ACC112 (cell line): ENCODE measurements at regions not wholly inside any gene's neighbourhood (a gene's known extent, or its start where the extent isn't known, plus 50 kb on each side); places are given as distances from the start of the nearest gene placed in this dataset.

Experiments
- H2AFZ ChIP-seq: fragments of 200-600 bp; sonication (generic); one replicate; pipeline ENCODE4 v1.6.0; 2017; ENCODE audit warnings: antibody characterized with exemption, low read length; ENCODE audit not compliant: unreplicated experiment
- H3K27ac ChIP-seq: fragments of 200-600 bp; sonication (generic); 2 replicates; pipeline ENCODE4 v1.5.1; 2014; ENCODE audit warnings: low read depth, mild to moderate bottlenecking, antibody characterized with exemption, low read length, moderate library complexity
- H3K27me3 ChIP-seq: fragments of 200-600 bp; sonication (generic); 2 replicates; pipeline ENCODE4 v1.6.1; 2014; ENCODE audit warnings: mild to moderate bottlenecking, antibody characterized with exemption, low read length, moderate library complexity, mixed read lengths; ENCODE audit not compliant: insufficient read depth
- H3K36me3 ChIP-seq: fragments of 200-600 bp; sonication (generic); 2 replicates; pipeline ENCODE4 v1.6.1; 2016; ENCODE audit warnings: mild to moderate bottlenecking, antibody characterized with exemption, low read length, moderate library complexity, mixed read lengths; ENCODE audit not compliant: insufficient read depth
- H3K4me1 ChIP-seq: fragments of 200-600 bp; sonication (generic); one replicate; pipeline ENCODE4 v1.6.1; 2016; ENCODE audit warnings: low read length, mixed read lengths; ENCODE audit not compliant: insufficient read depth, unreplicated experiment, control insufficient read depth
- H3K4me3 ChIP-seq: fragments of 200-600 bp; sonication (generic); 2 replicates; pipeline ENCODE4 v1.5.1; 2014; ENCODE audit warnings: mild to moderate bottlenecking, low read depth, low read length
- H3K79me2 ChIP-seq: fragments of 200-600 bp; sonication (generic); one replicate; pipeline ENCODE4 v1.6.0; 2016; ENCODE audit warnings: low read length; ENCODE audit not compliant: control insufficient read depth, unreplicated experiment, insufficient read depth

- no peak overlapping the region for H3K4me3 ChIP-seq
- H3K27ac ChIP-seq = no peak overlapping the region
- H3K27me3 ChIP-seq = peaks cover 27% of the 10 kb centered on the region
- no peak overlapping the region for H2AFZ ChIP-seq
- H3K36me3 ChIP-seq = no peaks in the 10 kb centered on the region
- H3K79me2 ChIP-seq = no peaks in the 10 kb centered on the region
- no peaks in the 10 kb centered on the region for H3K4me1 ChIP-seq
Measured at GRCh38 chr16:55393991-55394390, 70.0 kb downstream of the IRX6 start.

- Histone ChIP-seq H3K27ac (no peak overlapping the region), H3K4me1 (no peaks in the 10 kb centered on the region), H3K36me3 (no peaks in the 10 kb centered on the region), H3K4me3 (no peak overlapping the region), H3K27me3 (peaks cover 10% of the 10 kb centered on the region), H3K79me2 (no peaks in the 10 kb centered on the region), H2AFZ (no peak overlapping the region)
Measured at GRCh38 chr16:55398762-55399161, 74.8 kb downstream of the IRX6 start.

GRCh38 chr16:55399911-55400310 is 75.9 kb downstream of the IRX6 start:
- Histone ChIP-seq H3K36me3 (no peaks in the 10 kb centered on the region), H3K27ac (no peak overlapping the region), H3K4me1 (no peaks in the 10 kb centered on the region), H3K79me2 (no peaks in the 10 kb centered on the region), H3K4me3 (no peak overlapping the region), H2AFZ (no peak overlapping the region), H3K27me3 (peaks cover 5% of the 10 kb centered on the region)

DNA sequence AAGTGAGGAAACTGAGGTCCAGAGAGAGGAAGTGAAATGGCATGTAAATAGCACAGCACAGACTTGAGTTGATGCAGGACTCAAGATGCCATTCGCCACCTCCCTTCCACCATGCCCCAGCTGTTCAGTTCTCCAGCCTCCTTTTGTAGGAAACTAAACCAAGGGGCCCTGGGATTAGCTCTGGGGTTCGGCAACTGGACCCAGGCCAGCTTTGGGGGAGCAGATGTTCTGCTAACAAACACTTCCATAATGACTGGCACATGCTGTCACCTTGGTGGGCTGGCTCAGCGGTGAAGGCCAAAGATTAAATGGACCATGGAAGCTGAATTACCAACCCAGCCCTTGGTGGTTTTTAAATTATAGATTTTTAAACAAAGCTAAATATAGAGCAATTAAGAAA is 77.0 kb downstream of the IRX6 start:
- no peaks in the 10 kb centered on the region for H3K79me2 ChIP-seq
- H3K4me3 ChIP-seq = no peak overlapping the region

GRCh38 chr16:55403464-55403863 is 75.5 kb upstream of the MMP2 start:
- H3K36me3 ChIP-seq = no peaks in the 10 kb centered on the region
- peaks cover 9% of the 10 kb centered on the region; the same call in 1 of the 2 replicates for H3K27me3 ChIP-seq
- no peak overlapping the region for H3K4me3 ChIP-seq
- no peak overlapping the region for H2AFZ ChIP-seq
- no peaks in the 10 kb centered on the region for H3K4me1 ChIP-seq
- H3K27ac ChIP-seq = no peak overlapping the region
- no peaks in the 10 kb centered on the region for H3K79me2 ChIP-seq

More for the DNA sequence above, 77.0 kb downstream of the IRX6 start:
- no peaks in the 10 kb centered on the region for H3K36me3 ChIP-seq
- no peak overlapping the region for H3K27ac ChIP-seq
- no peak overlapping the region for H2AFZ ChIP-seq
- no peaks in the 10 kb centered on the region for H3K4me1 ChIP-seq
- peaks cover 5% of the 10 kb centered on the region; the same call in 1 of the 2 replicates for H3K27me3 ChIP-seq

DNA sequence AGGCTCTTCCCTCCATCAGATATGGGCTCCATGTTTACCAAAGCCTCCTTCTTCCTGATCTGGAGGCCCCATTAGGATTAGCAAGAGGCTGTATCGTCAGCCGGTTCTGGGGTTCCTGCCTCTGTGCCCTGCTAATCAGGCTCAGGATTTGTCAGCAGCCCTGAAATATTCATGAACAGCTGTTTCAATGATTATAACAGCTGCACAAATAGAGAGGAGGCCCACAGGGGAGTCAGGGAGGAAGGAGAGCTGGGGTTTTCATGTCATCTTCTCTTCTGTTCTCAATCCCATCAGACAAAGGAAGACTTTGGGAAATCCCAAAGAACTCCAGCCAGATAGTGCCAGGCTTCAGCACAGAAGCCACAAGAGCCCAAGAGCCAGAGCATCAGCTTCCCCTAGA is 72.3 kb upstream of the MMP2 start:
- H3K27ac ChIP-seq = no peak overlapping the region
- H3K79me2 ChIP-seq = no peaks in the 10 kb centered on the region
- H3K4me1 ChIP-seq = no peaks in the 10 kb centered on the region
- H3K4me3 ChIP-seq = no peak overlapping the region
- H3K27me3 ChIP-seq = peaks cover 4% of the 10 kb centered on the region; the same call in 1 of the 2 replicates
- no peaks in the 10 kb centered on the region for H3K36me3 ChIP-seq
- H2AFZ ChIP-seq = no peak overlapping the region

DNA sequence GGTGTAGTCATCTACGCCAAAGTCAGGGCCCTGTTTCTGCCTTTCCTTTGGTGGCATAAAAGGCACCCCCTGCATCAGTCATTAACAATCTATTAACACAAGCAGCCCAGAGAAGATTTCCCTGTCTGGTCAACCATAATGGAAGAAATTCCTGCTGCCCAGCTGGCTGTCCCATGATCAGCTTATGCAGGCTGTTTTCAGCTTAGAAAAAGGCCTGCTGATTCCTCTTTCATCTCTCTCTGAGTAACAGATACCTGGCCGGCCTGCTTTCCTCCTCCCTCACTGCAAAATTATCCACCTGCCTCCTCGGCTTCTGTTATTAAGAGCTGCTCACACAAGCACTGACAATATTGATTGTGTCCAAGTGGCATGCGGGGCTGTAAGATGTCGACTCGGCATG is 70.3 kb upstream of the MMP2 start:
- Histone ChIP-seq H3K36me3 (no peaks in the 10 kb centered on the region), H3K4me1 (no peaks in the 10 kb centered on the region), H2AFZ (no peak overlapping the region), H3K79me2 (no peaks in the 10 kb centered on the region), H3K27ac (no peak overlapping the region), H3K27me3 (peaks cover 16% of the 10 kb centered on the region), H3K4me3 (no peak overlapping the region)

- Histone ChIP-seq H3K4me1 (no peaks in the 10 kb centered on the region), H2AFZ (no peak overlapping the region), H3K27me3 (peaks cover 35% of the 10 kb centered on the region), H3K79me2 (no peaks in the 10 kb centered on the region), H3K4me3 (no peak overlapping the region), H3K27ac (no peak overlapping the region), H3K36me3 (no peaks in the 10 kb centered on the region)
Measured at GRCh38 chr16:55411231-55411630, 67.8 kb upstream of the MMP2 start.

GRCh38 chr16:55418586-55418985 is 60.4 kb upstream of the MMP2 start:
- Histone ChIP-seq H3K79me2 (no peaks in the 10 kb centered on the region), H3K4me3 (no peak overlapping the region), H3K27ac (no peak overlapping the region), H3K27me3 (peaks cover 54% of the 10 kb centered on the region), H2AFZ (no peak overlapping the region), H3K4me1 (no peaks in the 10 kb centered on the region), H3K36me3 (no peaks in the 10 kb centered on the region)

DNA sequence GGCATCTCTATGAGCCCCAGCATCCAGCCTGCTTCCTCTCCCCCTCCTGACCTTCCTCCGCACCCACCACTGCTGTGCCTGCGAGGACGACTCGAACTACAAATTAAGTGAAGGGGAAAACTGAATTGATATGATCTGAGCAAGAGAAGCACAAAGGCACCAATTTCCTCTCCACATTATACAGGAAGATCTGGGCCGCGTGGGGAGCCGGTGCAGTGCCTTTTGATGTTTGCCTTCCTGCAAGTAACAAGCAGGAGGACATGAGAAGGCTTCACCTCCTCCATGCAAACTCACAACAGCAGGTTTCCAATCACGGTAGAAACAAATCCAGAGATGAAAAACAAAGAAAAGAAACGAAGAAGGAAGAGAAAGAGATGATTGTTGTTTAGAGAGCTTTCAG is 57.8 kb upstream of the MMP2 start:
- H3K4me1 ChIP-seq = no peaks in the 10 kb centered on the region
- no peak overlapping the region for H3K27ac ChIP-seq
- H3K79me2 ChIP-seq = no peaks in the 10 kb centered on the region
- no peak overlapping the region for H3K4me3 ChIP-seq
- H3K27me3 ChIP-seq = peaks cover 39% of the 10 kb centered on the region
- H2AFZ ChIP-seq = no peak overlapping the region
- H3K36me3 ChIP-seq = no peaks in the 10 kb centered on the region

DNA sequence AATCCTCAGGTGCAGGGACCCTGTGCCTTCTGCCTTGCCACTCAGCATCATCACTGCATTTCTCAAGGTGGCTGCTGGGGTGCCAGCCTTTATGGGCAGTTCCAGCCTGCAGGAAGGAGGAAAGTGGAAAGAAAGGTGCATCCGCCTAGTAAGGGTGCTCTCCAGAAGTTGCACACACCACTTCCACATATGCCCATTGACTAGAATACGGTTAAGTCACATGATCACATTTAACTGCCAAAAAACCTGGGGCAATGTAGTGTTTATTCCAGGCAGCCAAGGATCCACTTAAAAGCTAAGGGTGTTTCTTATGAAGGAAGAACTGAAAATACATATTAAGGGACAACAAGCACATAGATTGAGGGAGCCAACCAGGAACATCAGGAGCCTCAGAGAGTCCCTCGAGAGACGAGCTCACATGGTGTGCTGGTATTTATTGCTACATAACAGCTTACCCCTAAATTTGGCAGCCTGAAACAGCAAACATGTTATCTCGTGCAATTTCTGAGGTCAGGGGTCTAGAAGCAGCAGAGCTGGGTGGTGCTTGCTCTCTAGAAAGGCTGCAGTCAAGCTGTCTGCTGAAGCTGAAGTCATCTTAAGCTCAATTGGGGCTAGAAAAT is 52.0 kb upstream of the MMP2 start:
- peaks cover 37% of the 10 kb centered on the region for H3K27me3 ChIP-seq
- no peak overlapping the region for H2AFZ ChIP-seq
- H3K79me2 ChIP-seq = no peaks in the 10 kb centered on the region
- H3K27ac ChIP-seq = no peak overlapping the region
- H3K4me1 ChIP-seq = no peaks in the 10 kb centered on the region
- H3K4me3 ChIP-seq = no peak overlapping the region
- no peaks in the 10 kb centered on the region for H3K36me3 ChIP-seq
